ENCODE measurements at regions not wholly inside any gene's neighbourhood (a gene's known extent, or its start where the extent isn't known, plus 50 kb on each side); places are given as distances from the start of the nearest gene placed in this dataset.
"Not testable (repeated sequence)": the region's sequence is repeated elsewhere in the genome, so short reads cannot be mapped to it uniquely, and the experiment has no call there.

DNA sequence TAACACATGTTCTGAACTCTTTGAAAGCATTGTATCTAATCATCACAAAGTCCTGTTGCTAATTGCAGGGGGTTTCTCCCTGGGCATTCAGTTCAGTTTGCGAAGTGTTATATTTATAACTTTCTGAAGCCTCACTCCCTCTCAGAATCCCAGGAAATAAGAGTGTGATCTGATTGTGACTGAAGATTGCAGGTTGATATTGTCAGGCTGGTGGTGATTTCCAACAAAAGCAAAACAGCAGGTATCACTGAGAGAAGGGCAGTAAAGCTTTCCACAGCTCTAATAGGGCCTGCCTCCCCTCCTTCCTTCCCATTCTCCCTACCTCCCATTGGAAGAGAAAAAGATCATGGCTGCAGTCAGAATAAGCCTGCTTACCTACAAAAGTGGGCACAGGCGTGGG lies 466.7 kb upstream of the FSHR start:
- no peaks in the 10 kb centered on the region for H3K27me3 ChIP-seq (ENCODE audit: control insufficient read depth, insufficient read depth, low read length)
- no peak for DNase-seq (ENCODE audit: low read depth)
- no peak overlapping the region for H3K4me3 ChIP-seq (ENCODE audit: low read depth, low read length)
- FAIRE-seq, result no peak
- TF ChIP-seq, protein P1, sequence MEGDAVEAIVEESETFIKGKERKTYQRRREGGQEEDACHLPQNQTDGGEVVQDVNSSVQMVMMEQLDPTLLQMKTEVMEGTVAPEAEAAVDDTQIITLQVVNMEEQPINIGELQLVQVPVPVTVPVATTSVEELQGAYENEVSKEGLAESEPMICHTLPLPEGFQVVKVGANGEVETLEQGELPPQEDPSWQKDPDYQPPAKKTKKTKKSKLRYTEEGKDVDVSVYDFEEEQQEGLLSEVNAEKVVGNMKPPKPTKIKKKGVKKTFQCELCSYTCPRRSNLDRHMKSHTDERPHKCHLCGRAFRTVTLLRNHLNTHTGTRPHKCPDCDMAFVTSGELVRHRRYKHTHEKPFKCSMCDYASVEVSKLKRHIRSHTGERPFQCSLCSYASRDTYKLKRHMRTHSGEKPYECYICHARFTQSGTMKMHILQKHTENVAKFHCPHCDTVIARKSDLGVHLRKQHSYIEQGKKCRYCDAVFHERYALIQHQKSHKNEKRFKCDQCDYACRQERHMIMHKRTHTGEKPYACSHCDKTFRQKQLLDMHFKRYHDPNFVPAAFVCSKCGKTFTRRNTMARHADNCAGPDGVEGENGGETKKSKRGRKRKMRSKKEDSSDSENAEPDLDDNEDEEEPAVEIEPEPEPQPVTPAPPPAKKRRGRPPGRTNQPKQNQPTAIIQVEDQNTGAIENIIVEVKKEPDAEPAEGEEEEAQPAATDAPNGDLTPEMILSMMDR (IDR thresholded peaks at IDR 0.05; ENCODE audit: insufficient read depth, low read length, severe bottlenecking), result no peak
- no peaks in the 10 kb centered on the region for H3K36me3 ChIP-seq (ENCODE audit: control insufficient read depth, insufficient read depth, low read length)

DNA sequence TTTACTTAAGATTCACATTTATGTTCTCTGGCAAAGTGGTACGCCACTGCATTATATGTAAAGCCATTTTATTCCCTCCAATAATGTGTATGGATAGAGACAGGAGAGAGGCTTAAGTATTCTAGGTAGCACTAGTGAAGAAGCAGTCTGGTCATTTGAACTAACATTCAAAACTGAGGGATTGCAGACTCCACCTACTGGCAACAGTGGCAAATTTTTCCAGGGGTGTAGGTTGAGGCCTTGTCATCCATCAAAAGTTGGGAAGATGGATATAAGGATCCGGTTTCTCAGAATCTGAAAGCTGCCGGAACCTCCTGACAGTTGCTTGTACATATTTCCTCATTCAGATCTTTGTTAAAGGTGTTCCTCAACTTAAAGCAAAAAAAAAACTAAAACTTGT lies 465.5 kb upstream of the FSHR start:
- Histone ChIP-seq H3K36me3 (ENCODE audit: control insufficient read depth, insufficient read depth, low read length) (no peaks in the 10 kb centered on the region), H3K4me3 (ENCODE audit: low read depth, low read length) (no peak overlapping the region), H3K27me3 (ENCODE audit: control insufficient read depth, insufficient read depth, low read length) (no peaks in the 10 kb centered on the region)
- FAIRE-seq (no peak), DNase-seq (ENCODE audit: low read depth) (peak; percentile 15)
- TF ChIP-seq, protein P1 (IDR thresholded peaks at IDR 0.05; ENCODE audit: insufficient read depth, low read length, severe bottlenecking), result peak; percentile 10

DNA sequence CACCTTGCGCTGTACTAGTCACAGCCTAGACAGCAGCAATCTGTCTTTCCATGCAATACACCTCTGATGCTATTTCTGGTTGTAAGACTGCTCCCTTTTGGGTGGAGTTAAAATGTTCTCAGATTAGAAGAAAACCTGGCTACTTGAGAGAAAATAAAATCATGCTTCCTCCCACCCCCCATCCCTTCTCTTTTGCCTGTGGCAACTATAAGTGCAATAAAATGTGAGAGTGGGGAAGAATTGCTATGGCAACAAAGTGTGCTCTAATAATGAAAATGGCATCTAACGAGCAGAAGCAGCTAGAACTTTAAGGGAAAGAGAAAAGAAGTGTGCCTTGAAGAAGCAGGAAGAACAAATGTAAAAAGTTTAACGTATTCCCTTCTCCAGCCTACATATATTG lies 464.2 kb upstream of the FSHR start:
- no peaks in the 10 kb centered on the region for H3K27me3 ChIP-seq (ENCODE audit: control insufficient read depth, insufficient read depth, low read length)
- TF ChIP-seq, protein P1 (IDR thresholded peaks at IDR 0.05; ENCODE audit: insufficient read depth, low read length, severe bottlenecking), result no peak
- FAIRE-seq, result no peak
- H3K36me3 ChIP-seq (ENCODE audit: control insufficient read depth, insufficient read depth, low read length), result no peaks in the 10 kb centered on the region
- no peak overlapping the region for H3K4me3 ChIP-seq (ENCODE audit: low read depth, low read length)
- DNase-seq (ENCODE audit: low read depth), result no peak

GRCh38 chr2:49616800-49617199 lies 462.5 kb upstream of the FSHR start:
- H3K36me3 ChIP-seq (ENCODE audit: control insufficient read depth, insufficient read depth, low read length), result no peaks in the 10 kb centered on the region
- TF ChIP-seq, protein P1 (IDR thresholded peaks at IDR 0.05; ENCODE audit: insufficient read depth, low read length, severe bottlenecking), result peak; percentile 41
- no peak overlapping the region for H3K4me3 ChIP-seq (ENCODE audit: low read depth, low read length)
- DNase-seq (ENCODE audit: low read depth) (peak; percentile 39), FAIRE-seq (no peak)
- no peaks in the 10 kb centered on the region for H3K27me3 ChIP-seq (ENCODE audit: control insufficient read depth, insufficient read depth, low read length)

GRCh38 chr2:49611796-49612195 lies 457.5 kb upstream of the FSHR start:
- H3K36me3 ChIP-seq (ENCODE audit: control insufficient read depth, insufficient read depth, low read length); DNase-seq (ENCODE audit: low read depth); H3K4me3 ChIP-seq (ENCODE audit: low read depth, low read length); H3K27me3 ChIP-seq (ENCODE audit: control insufficient read depth, insufficient read depth, low read length); FAIRE-seq: not testable (repeated sequence)

DNA sequence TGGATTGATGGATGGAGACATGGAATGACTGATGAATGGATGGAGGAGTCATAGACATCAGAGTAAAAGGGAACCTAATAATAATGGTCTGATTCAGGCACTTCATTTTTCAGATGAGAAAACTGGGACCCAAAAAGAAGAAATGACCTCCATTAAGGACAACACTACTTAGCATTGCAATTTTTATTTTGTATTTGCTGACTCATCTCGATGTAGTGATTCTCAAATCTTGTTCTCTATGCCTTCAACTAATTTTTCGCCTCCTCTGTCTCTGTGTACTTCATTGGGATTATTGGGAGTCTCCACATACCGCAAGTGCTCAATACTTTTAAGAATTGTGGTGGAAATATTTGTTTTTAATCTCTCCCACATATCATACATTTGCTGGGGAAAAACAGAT lies 446.2 kb upstream of the FSHR start:
- DNase-seq (ENCODE audit: low read depth) (no peak), FAIRE-seq (no peak)
- TF ChIP-seq, protein P1 (IDR thresholded peaks at IDR 0.05; ENCODE audit: insufficient read depth, low read length, severe bottlenecking), result no peak
- Histone ChIP-seq H3K36me3 (ENCODE audit: control insufficient read depth, insufficient read depth, low read length) (no peaks in the 10 kb centered on the region), H3K4me3 (ENCODE audit: low read depth, low read length) (no peak overlapping the region), H3K27me3 (ENCODE audit: control insufficient read depth, insufficient read depth, low read length) (no peaks in the 10 kb centered on the region)

Measured in bronchial epithelial cell (primary cell).